ENCODE measurements at regions not wholly inside any gene's neighbourhood (a gene's known extent, or its start where the extent isn't known, plus 50 kb on each side); places are given as distances from the start of the nearest gene placed in this dataset.
"Not testable (repeated sequence)": the region's sequence is repeated elsewhere in the genome, so short reads cannot be mapped to it uniquely, and the experiment has no call there.

- Histone ChIP-seq H3K9me3 (no peaks in the 10 kb centered on the region), H3K27ac (no peak overlapping the region), H3K4me3 (no peak overlapping the region), H3K4me1 (no peaks in the 10 kb centered on the region), H3K36me3 (no peaks in the 10 kb centered on the region), H3K27me3 (no peaks in the 10 kb centered on the region), H3K9ac (ENCODE audit: low read depth in 2 of 2, low read length in 2 of 2) (no peak overlapping the region)
- DNase-seq: no peak
- intact Hi-C loops (cut with DNase I): no loop called here
- TF ChIP-seq CTCF (IDR thresholded peaks at IDR 0.05): no peak
Measured at GRCh38 chr6:81026041-81026553, 726.4 kb downstream of the TENT5A start.

GRCh38 chr6:81023709-81024108, 728.8 kb downstream of the TENT5A start:
- no peak overlapping the region for H3K9ac ChIP-seq (ENCODE audit: low read depth in 2 of 2, low read length in 2 of 2)
- no peak for TF ChIP-seq CTCF (IDR thresholded peaks at IDR 0.05)
- intact Hi-C loops (cut with DNase I): no loop called here
- no peaks in the 10 kb centered on the region for H3K36me3 ChIP-seq
- no peak overlapping the region for H3K27ac ChIP-seq
- no peak for DNase-seq
- no peaks in the 10 kb centered on the region for H3K9me3 ChIP-seq
- H3K4me1 ChIP-seq: no peaks in the 10 kb centered on the region
- no peak overlapping the region for H3K4me3 ChIP-seq
- H3K27me3 ChIP-seq: no peaks in the 10 kb centered on the region

- Histone ChIP-seq H3K9ac (ENCODE audit: low read depth in 2 of 2, low read length in 2 of 2) (no peak overlapping the region), H3K4me1 (no peaks in the 10 kb centered on the region), H3K36me3 (no peaks in the 10 kb centered on the region), H3K27ac (no peak overlapping the region), H3K9me3 (no peaks in the 10 kb centered on the region), H3K4me3 (no peak overlapping the region), H3K27me3 (no peaks in the 10 kb centered on the region)
- intact Hi-C loops (cut with DNase I): no loop called here
- no peak for DNase-seq
- TF ChIP-seq CTCF (IDR thresholded peaks at IDR 0.05): no peak
Measured at GRCh38 chr6:81023007-81023582, 729.4 kb downstream of the TENT5A start.

GRCh38 chr6:81017586-81017985, 734.9 kb downstream of the TENT5A start:
- intact Hi-C loops (cut with DNase I); DNase-seq; H3K4me3 ChIP-seq; H3K4me1 ChIP-seq; H3K9me3 ChIP-seq; H3K27me3 ChIP-seq; H3K9ac ChIP-seq (ENCODE audit: low read depth in 2 of 2, low read length in 2 of 2); H3K36me3 ChIP-seq; H3K27ac ChIP-seq: not testable (repeated sequence)

- no peak for TF ChIP-seq CTCF (IDR thresholded peaks at IDR 0.05)
- H3K4me3 ChIP-seq: no peak overlapping the region
- no peaks in the 10 kb centered on the region for H3K36me3 ChIP-seq
- H3K4me1 ChIP-seq: no peaks in the 10 kb centered on the region
- no peak overlapping the region for H3K27ac ChIP-seq
- no peaks in the 10 kb centered on the region for H3K27me3 ChIP-seq
- H3K9ac ChIP-seq (ENCODE audit: low read depth in 2 of 2, low read length in 2 of 2): no peak overlapping the region
- intact Hi-C loops (cut with DNase I): no loop called here
- no peak for DNase-seq
- H3K9me3 ChIP-seq: no peaks in the 10 kb centered on the region
Measured at GRCh38 chr6:81003894-81004293, 748.6 kb downstream of the TENT5A start.

GRCh38 chr6:81003156-81003555, 749.3 kb downstream of the TENT5A start:
- H3K27me3 ChIP-seq: no peaks in the 10 kb centered on the region
- intact Hi-C loops (cut with DNase I): no loop called here
- no peaks in the 10 kb centered on the region for H3K4me1 ChIP-seq
- H3K27ac ChIP-seq: no peak overlapping the region
- H3K9me3 ChIP-seq: no peaks in the 10 kb centered on the region
- no peak for TF ChIP-seq CTCF (IDR thresholded peaks at IDR 0.05)
- H3K9ac ChIP-seq (ENCODE audit: low read depth in 2 of 2, low read length in 2 of 2): no peak overlapping the region
- no peaks in the 10 kb centered on the region for H3K36me3 ChIP-seq
- DNase-seq: no peak
- no peak overlapping the region for H3K4me3 ChIP-seq
